Retina (tissue), 1 donor: ENCODE measurements at regions not wholly inside any gene's neighbourhood (a gene's known extent, or its start where the extent isn't known, plus 50 kb on each side); places are given as distances from the start of the nearest gene placed in this dataset.

ENCODE experiments used
- DNase-seq: peaks from one replicate; pipeline ENCODE4 v3.0.0-alpha.2; 2016

DNA sequence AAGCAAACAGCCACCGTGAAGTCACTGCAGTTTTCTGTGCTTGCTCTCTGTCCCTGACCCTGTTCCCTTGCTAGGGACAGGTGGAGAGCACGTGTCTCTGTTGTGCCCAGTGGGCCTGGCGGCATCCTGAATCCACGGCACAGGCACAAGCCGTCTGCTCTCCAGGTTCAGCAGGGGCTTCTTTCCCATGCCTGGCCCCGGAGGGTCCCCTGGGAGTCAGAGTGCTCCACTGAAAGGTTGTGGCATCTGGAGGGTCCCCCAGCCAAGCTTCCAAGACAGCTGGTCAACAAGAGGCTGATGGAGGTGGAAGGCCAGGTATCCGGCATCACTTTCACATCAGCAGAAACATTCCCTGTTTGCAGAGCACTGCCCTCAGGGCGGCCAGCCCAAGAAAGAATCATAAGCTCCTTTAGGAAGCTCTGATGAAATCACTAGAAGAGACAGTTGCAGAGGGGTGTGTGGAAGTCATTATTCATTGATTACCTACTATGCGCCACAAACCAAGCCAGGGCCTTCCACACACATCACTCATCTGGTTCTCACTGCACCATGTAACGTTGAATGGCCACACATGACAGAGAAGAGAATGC lies 346.4 kb upstream of the B3GAT1 start:
- no peak for DNase-seq

DNA sequence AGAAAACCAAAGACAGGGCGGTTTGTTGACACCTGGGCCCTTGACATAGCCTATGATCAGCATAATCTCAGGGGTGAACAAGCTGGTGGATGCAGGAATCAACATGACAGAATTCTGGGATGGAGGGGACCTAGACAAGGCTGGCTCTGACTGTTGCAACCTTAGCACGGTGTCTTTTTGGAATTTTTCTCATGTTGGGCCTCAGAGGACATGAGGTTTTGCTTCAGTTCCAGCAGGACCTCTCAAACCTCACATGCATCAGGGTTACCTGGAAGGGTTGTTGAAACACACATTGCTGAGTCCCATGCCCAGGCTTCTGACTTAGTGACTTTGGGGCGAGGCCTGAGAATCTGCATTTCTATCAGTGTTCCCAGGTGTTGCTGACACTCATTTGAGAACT lies 345.6 kb upstream of the B3GAT1 start:
- DNase-seq: no peak

DNA sequence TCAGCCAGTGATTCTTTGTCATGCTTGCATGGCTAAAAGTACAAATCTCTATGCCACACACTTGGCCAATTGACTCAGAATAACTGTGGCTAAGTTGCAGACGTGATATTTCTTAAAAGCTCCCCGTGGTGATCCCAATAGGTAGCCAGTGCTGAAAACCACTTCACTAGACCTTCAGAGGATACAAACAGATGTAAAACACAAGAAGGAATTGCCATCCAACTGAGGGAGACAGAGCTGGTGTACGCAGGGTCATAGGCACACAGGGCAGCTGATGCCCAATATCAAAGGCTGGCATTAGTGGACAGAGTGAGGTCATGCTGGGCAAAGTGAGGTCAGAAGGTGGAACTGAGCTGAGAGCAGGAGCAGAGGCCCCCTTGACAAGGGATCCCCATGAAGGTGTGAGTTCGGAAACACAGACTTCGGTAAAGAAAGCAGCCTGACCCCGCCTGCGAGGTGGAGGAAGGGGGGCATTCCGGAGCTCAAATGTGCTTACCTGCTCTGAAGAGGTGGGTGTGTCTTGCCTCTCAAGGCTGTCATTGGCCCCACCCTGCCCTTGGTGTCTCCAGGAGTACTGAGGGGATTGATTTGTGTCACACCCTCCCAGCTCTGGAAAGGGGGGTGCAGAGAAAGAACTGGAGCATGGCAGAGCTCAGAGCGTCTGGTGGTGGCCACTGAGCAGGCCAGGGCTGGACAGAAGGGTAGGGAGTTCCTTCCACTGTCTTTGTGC lies 344.9 kb upstream of the B3GAT1 start:
- no peak for DNase-seq

DNA sequence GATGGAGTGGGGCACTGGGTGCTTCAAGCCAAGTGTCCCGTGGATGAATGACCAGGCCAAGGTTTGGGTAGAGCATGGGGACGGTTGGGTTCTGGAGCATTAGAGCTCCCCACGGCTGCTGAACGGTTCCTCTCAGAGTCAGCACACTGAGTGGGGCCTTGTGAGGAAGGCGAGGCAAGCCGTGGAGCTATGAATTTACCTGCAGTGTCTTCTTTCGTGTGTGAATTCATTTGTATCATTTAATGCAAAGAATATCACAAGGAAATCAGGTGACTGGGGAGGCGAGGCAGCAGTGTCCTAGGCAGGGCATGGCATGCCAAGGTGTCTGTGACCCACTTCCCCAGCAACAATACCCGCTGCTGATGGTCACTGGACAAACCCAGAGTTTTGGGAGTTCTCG lies 343.5 kb upstream of the B3GAT1 start:
- DNase-seq: no peak

DNA sequence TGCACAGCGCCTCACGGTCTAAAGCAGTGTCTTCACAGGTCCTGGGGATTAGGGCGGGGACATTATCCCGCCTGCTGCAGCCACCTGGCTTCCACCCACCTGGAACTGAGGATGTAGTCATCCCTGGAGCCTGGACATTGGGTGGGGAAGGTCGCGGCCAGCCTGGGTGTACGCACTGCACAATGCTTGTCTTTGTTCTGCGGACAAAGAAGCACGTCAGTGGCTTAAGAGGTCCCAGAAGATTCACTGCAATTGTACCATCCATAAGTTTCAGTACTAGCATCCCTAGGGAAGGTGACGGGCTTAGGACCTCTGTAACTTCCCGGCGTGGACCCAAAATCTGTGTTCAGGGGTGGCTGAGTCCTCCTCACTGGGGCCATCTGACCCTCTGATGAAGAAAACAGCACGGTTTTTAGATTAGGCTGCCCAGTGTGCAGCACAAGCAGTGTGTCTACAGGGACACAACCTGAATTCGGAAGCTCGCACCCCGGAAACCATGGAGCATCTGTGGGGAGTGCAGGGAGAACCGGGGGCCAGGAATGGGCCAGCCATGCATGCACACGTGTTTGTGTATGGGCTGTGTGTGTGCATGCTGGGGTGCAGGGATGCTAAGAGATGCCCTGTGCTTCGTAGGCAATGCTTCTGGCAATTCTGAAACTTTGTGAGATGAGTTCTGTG lies 342.6 kb upstream of the B3GAT1 start:
- DNase-seq: no peak

DNA sequence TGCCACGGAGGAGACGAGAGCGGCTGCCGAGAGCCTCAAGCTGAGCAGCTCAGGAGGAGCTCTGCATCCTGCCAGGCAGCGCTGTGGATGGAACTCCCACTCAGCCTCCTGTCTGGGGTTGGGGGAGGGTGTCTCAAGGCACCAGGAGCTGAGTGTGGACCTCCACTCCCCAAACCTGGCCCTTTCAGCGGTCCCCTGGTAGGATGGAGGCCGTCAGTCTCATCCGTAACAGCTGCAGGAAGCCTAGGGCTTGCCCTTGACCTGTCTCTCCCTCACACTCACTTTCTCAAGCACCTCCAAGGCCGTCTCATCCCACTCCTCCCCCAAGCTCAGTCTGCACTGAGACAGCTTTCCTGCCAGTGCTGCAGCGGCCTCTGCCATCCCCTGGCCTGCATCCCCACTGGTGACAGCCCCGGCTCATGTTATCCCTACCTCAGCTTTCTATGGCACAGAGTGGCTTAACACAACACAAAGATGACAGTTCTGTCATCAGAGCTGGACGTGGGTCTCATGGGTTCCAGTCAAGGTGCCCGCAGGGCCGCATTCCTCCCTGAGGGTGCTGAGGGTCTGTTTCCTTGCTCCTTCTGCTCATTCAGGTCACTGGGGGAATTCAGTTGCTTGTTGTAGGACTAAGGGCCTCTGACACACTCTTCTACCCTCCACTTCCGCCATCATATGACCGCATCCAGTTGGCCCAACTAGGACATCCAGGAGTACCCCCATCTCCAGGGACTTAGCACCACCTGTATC lies 341.9 kb upstream of the B3GAT1 start:
- no peak for DNase-seq

DNA sequence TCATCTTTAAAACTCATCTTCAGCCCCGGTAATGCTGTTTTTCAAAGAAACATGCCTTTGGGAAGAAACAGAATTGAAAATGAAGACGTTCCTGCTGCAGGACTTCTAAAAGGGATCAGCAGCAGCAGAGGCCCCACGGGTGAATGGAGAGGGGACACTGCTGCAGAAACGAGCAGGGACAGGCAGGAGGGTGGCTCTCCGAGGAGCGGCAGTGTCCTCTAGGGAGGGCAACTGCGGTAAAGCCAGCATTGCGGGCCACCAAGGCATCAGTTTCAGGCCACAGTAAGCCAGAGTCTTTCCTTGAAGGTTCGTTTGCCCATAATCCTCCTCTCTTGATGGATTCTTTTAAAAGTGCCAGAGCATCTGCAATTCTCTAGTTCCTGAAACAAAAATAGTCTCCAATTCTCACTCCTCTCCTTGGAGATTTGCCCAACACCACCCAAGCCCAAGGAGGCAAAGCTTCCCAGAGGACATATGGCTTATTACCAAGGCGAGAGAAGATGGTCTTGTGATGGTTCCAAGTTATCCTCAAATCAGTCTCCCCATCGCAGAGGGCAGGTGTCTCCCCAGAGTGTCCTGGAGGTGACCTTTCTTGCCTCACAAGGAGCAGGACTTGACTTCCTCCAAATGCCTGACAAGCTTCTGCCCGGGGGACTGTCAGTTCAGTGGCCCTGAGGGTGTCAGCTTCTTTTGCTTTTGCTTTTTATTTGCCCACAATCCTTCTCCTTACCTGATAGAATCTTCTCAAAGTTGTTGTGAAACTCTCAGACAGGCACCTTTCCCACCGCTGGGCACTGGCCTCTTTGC lies 341.1 kb upstream of the B3GAT1 start:
- peak; percentile 0 for DNase-seq

DNA sequence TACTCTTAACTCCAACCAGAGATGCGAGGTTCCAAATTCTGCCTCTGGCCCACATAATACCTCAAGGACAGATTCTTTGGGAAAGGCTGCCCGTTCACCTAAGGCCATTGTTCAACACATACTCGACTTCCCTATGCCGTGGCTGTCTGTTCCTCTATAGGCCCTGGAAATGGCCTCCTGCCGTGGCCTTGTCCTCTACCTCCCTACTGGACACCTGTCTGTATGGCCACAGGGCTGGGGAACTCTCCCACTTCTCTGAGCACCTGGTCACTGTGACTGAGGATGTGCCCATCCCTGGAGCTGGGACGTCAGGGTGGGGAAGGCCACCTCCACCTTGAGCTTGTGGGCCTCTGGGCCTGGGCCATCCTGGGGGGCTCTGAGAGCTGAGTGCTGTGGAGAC lies 340.5 kb upstream of the B3GAT1 start:
- DNase-seq: peak; percentile 1

DNA sequence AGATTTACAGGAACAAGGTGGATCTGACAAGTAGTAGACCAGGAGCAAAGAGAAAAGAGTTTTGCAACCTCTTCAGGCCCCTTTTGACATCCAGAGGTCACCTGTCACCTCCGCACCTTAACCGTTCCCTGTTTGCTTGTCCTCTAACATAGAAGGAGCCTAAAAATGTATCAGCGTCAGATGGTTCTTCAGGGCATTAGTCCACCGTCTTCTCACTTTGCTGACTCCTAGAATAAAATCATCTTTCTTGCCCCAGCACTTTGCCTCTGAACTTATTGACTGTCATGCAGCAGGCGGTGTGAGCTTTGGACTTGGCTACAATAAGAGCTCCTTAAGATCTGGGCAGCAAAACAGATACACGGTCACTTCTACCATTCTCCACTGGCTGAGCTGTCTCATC lies 339.7 kb upstream of the B3GAT1 start:
- DNase-seq: no peak

DNA sequence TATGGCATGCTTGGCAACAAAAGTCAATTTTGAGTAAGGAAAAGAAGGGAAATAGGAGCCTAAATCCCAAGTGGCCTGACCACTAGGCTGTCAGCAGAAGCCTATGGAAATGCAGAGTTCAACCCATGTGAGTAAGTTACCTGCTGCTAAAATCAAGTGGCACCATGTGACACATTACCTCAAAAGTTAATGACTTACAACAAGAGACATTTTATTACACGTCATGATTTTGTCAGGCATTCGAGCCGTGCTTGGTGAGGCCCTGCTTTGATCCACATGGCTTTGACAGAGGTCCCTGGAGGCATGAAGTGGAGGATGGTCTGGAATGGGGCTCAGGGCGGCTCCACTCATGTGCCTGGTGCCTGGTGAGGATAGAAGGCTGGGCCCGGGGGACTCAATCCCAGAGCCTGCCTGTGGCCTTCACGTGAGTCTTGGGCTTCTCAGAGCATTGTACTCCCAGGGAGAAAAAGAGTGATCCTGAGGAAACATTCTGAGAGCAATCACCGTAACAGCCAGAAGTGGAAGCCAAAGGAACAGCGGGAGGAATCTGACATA lies 339.1 kb upstream of the B3GAT1 start:
- DNase-seq: no peak

DNA sequence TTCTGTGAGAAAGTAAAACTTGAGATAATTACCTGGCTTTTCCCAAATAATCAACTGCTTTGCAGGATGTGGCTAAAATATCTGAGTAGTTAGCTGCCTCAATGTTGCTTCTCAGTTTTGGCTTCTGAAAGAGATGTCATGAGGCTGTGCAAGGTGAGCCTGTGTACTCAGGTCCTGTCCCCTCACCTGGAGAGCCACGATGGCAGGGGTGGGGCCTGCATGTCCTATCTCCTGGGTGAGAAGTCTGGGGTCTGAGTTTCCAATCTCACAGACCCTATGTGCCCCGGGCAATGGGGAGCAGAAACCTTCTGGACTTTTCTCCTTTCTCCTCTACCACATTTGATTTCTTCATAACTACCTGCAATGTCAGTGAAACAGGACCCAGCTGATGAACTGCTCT lies 338.6 kb upstream of the B3GAT1 start:
- peak; percentile 0 for DNase-seq

DNA sequence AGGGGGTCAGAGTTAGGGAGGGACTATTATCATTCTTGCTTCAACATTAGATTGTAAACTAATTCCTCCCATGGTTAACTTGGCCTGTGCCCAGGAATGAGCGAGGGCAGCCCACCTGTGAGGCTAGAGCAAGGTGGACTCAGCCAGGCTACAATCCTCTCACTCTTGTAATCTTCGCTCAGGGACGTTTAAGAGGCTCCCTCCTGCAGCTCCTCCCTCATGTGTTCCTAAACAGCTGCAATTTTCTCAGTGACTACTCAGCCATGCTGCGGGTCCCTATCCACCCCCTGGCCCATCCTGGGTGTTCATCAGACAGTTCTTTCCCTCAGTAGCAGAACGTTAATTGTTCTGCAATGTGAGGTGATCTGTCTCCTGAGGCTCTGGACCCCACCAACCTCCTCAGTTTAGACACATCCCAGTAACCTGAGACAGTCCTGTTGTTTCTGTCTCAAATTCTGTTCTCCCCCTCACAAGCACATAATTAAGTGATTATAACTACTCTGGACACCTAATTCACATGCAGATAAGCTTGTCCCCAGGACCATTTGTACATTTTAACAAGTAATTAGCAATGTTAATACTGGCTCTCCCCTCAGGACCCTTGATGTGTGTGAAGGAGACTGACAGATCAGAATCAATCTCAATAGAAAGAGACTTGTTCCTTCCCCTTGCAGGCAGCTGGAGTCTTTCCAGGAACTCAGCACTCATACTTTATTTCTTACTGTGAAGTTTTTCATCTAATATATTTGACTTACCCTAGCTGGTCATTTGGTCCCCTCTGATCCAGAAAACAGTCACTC lies 337.2 kb upstream of the B3GAT1 start:
- DNase-seq: peak; percentile 1

DNA sequence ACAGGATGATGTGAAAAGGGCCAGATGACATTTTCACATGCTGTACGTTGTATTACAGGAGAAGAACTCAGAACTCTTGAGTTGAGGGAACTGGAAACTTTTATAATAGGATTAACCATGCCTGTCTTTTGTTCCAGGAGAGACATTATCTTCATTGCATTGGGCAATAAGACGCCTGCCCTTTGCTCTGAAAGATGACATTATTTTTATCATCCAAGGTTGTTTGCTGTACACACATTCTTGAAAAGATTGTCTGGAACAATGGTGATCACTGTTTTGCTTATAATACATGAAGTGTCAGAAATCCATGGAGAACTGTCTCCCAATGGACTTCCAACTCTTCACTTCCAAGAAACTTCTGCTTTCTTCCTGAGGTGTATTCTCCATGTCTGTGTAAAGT lies 334.6 kb upstream of the B3GAT1 start:
- no peak for DNase-seq

DNA sequence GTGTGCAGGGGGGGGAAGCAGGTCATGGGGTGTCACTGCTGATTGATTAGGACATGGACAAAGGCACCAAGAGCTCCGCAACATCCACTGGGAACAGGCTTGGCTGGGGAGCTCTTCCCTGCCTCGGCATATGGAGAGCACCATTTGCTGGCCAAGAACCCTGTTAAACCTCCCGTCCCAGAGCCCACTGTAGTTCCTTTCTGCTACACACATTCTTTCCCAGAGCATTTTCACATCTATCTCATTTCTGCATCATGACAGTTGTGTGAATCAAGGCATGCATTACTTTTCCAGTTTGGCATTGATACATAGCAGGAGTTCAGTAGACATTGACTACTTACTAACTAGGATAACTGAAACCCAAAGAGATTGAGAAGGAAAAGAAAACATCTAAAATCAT lies 333.4 kb upstream of the B3GAT1 start:
- DNase-seq: no peak

DNA sequence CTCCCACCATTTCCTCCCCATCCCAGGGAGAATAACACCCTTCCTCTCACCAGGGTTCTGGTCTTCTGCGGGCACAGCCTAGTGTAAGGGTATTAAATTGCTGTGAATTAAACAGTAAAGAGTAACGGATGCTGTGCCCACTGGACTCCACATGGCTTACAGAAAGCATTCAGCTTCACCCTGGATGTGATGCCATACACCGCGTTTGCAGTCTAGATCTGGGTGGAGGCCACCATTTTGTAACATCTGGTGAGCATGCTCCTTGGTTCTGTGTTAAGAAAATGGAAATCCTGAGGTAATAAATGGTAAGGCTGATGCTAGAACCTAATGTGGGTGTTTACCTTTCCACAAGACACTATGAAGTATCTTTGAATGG lies 331.8 kb upstream of the B3GAT1 start:
- DNase-seq: no peak

DNA sequence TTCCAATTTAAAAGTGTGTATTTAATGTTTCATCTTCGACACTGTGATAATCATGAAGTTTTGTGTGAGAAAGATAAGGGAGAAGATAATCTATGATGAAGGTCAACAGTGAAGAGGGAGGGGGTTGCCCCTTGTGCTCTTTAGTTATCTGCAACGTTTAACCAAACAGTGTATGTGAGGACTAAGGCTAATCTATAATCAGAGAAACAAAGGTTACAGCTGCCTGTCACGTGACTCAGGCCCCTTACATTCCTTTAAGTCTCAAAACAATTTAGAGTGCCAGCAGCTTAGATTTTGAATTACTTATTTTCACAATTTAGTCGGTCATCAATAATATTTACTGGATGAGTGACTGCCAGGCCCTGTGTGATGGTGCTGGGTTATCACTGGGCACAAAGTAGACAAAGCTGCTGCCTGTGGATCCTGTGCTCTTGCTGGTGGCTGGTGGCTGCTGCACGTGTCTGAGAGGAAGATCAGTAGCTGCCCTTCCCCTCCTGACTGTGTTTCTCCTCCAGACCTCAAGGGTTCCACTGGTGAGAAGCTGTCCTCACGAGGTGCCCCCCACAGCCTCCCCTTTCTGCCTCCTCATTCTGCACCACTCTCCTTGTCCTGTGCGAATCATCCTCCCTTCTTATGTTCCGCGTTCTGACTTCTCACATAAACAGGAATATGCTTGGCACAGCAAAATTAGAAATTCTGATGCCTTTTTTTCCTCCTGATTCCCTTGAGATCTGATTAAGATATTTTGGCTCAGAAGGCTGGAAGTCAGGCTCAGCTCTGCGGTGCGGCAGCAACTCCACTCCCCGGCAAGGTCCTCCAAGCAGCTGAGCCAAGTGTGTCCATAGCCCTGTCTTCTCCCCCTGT lies 331.1 kb upstream of the B3GAT1 start:
- DNase-seq: no peak

DNA sequence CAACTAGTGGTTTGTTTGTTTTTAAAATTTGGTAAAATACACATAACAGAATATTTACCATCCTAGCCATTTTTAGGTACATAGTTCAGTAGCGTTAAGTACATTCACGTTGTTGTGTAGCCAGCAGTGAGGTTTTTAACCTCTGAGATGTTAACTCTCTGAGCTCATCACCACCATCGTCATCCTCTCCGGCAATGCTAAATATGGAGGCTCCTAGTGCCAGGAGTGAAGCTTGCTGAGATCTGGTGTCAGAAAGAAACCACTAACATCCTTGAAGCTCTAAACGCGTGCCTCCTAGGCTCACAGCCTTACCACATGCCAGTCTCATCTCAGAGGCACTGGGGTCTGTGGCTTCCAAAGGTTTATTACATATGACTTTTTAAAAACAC lies 330.2 kb upstream of the B3GAT1 start:
- DNase-seq: no peak

DNA sequence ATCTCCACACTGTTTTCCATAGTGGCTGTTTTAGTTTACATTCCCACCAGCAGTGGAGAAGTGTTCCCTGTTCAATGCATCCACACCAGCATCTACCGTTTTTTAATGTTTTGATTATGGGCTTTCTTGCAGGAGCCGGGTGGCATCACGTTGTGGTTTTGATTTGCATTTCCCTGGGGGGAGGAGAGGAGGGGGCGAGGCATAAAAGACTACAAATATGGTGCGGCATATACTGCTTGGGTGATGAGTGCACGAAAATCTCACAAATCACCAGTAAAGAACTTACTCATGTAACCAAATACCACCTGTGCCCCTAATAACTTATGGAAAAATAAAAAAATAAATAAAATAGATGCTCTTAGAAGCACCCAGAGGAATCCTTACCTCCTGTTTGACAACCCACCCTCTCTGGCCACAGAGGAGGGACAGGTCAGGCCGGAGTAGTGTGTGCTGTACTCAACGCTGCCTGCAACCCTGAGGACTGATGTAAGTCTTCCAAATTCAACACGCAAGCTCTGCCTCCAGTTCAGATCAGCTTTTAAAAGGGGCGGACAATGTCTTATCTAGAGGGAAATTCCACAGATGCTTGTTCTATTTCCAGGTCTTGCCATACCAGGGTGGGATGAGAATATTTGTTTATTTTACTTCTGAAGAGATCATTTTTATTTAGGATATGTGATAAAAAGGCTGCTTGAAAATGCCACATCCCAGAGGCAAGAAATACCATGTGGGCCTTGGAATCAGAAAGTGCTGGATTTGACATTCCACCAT lies 329.6 kb upstream of the B3GAT1 start:
- no peak for DNase-seq

DNA sequence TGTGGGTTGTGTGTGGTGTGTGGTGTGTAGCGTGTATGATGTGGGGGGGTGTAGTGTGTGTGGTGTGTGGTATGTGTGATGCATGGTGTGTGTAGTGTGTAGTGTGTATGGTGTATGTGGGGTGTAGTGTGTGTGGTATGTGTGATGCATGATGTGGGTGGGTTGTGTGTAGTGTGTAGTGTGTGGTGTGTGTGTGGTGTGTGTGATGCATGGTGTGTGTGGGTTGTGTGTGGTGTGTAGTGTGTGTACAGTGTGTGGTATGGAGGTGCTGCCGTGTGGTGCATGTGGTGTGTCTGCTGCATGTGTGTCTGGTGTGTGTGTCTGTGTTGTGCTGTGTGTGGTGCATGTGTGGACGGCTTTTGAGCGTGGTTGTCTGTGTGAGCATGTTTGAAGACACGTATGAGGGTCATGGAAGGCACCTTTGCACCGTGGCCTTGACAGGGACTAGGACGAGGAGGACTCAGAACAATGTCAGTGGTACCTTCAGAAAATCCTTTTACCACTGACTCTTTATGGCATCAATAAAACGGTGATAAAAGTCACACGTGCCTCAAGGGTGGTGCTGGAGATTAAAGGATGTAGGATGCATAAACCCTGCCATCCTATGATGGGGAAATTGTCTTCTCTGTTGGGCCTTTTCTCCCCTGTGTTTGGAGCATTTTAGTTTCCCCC lies 328.7 kb upstream of the B3GAT1 start:
- no peak for DNase-seq
